CD8-positive, alpha-beta memory T cell (primary cell): ENCODE measurements at regions not wholly inside any gene's neighbourhood (a gene's known extent, or its start where the extent isn't known, plus 50 kb on each side); places are given as distances from the start of the nearest gene placed in this dataset.

ENCODE experiments used
- CTCF ChIA-PET: fragments of 350-600 bp; sonication (Branson Sonifier 250); formaldehyde crosslinking; loops from one replicate; lab custom pipeline; 2021; ENCODE audit warnings: antibody characterized with exemption; lab: Charles Lee
- POLR2A ChIA-PET: fragments of 350-600 bp; sonication (Branson Sonifier 250); formaldehyde crosslinking; loops from one replicate; lab custom pipeline; 2021; ENCODE audit warnings: antibody characterized with exemption; lab: Charles Lee
- DNase-seq, 5 donors: peaks; one replicate each; pipeline versions ENCODE4 v3.0.0 to v3.0.0-alpha.2; 2020 to 2022; ENCODE audit warnings: mixed read lengths in 1 of 5
- H3K27ac ChIP-seq: one replicate; pipeline ENCODE4 v1.7.0; 2013; ENCODE audit warnings: low read depth, mild to moderate bottlenecking, low read length, moderate library complexity
- H3K27me3 ChIP-seq: 2 replicates; pipeline ENCODE4 v1.7.0; 2013; ENCODE audit warnings: low read length, mild to moderate bottlenecking; ENCODE audit not compliant: insufficient read depth, poor library complexity, severe bottlenecking
- H3K36me3 ChIP-seq: 2 replicates; pipeline ENCODE4 v1.7.0; 2013; ENCODE audit warnings: mild to moderate bottlenecking, low read length, moderate library complexity; ENCODE audit not compliant: insufficient read depth
- H3K4me1 ChIP-seq: 2 replicates; pipeline ENCODE4 v1.7.0; 2013; ENCODE audit warnings: mild to moderate bottlenecking, low read length, moderate library complexity; ENCODE audit not compliant: insufficient read depth
- H3K4me3 ChIP-seq: 2 replicates; pipeline ENCODE4 v1.7.0; 2013; ENCODE audit warnings: mild to moderate bottlenecking, low read length
- H3K9me3 ChIP-seq: 2 replicates; pipeline ENCODE4 v1.7.0; 2013; ENCODE audit warnings: mild to moderate bottlenecking, low read length
- H3K27ac Mint-ChIP-seq, 8 donors: one replicate each; pipeline ENCODE4 v1.8.0; 2020 to 2021; ENCODE audit warnings: mixed read lengths in 8 of 8, mild to moderate bottlenecking in 6 of 8, inconsistent platforms in 3 of 8, moderate library complexity in 3 of 8
- H3K27me3 Mint-ChIP-seq, 2 donors: one replicate each; pipeline ENCODE4 v1.8.0; 2020 to 2021; ENCODE audit warnings: mixed read lengths in 2 of 2, mild to moderate bottlenecking in 1 of 2, moderate library complexity in 1 of 2
- H3K36me3 Mint-ChIP-seq, 3 donors: one replicate each; pipeline ENCODE4 v1.8.0; 2020 to 2021; ENCODE audit warnings: mixed read lengths in 3 of 3, inconsistent platforms in 1 of 3, mild to moderate bottlenecking in 1 of 3
- H3K4me1 Mint-ChIP-seq, 3 donors: one replicate each; pipeline ENCODE4 v1.8.0; 2020 to 2021; ENCODE audit warnings: mixed read lengths in 3 of 3, inconsistent platforms in 1 of 3, mild to moderate bottlenecking in 1 of 3
- H3K4me3 Mint-ChIP-seq, 7 donors: one replicate each; pipeline ENCODE4 v1.8.0; 2020 to 2021; ENCODE audit warnings: mixed read lengths in 7 of 7, mild to moderate bottlenecking in 6 of 7, moderate library complexity in 4 of 7, inconsistent platforms in 2 of 7
- H3K9me3 Mint-ChIP-seq, 5 donors: one replicate each; pipeline ENCODE4 v1.8.0; 2020 to 2022; ENCODE audit warnings: mixed read lengths in 5 of 5, mild to moderate bottlenecking in 3 of 5, moderate library complexity in 2 of 5, inconsistent platforms in 1 of 5

GRCh38 chr4:152258391-152258790, 277.5 kb downstream of the FBXW7 start:
- H3K4me1 ChIP-seq: peaks cover 50% of the 10 kb centered on the region
- H3K36me3 ChIP-seq: no peaks in the 10 kb centered on the region
- H3K27me3 ChIP-seq: no peaks in the 10 kb centered on the region
- CTCF ChIA-PET: no interaction called here
- Mint-ChIP-seq H3K4me3 (peak overlapping the region in 1 of 7 donors; percentile 40), H3K27me3 (peaks cover 0 to 3% of the 10 kb centered on the region in 2 donors), H3K9me3 (no peaks in the 10 kb centered on the region), H3K36me3 (peaks cover 0 to 6% (median 4%) of the 10 kb centered on the region in 3 donors), H3K4me1 (peaks cover 0 to 24% (median 0%) of the 10 kb centered on the region in 3 donors), H3K27ac (no peak overlapping the region)
- H3K9me3 ChIP-seq: no peaks in the 10 kb centered on the region
- no peak overlapping the region for H3K4me3 ChIP-seq
- POLR2A ChIA-PET: no interaction called here
- no peak overlapping the region for H3K27ac ChIP-seq
- DNase-seq: no peak

- Mint-ChIP-seq H3K27me3 (no peaks in the 10 kb centered on the region), H3K27ac (no peak overlapping the region), H3K4me1 (peaks cover 5 to 28% (median 6%) of the 10 kb centered on the region in 3 donors), H3K9me3 (no peaks in the 10 kb centered on the region), H3K36me3 (peaks cover 0 to 6% (median 4%) of the 10 kb centered on the region in 3 donors), H3K4me3 (no peak overlapping the region)
- Histone ChIP-seq H3K4me3 (no peak overlapping the region), H3K36me3 (no peaks in the 10 kb centered on the region), H3K9me3 (no peaks in the 10 kb centered on the region), H3K4me1 (peaks cover 50% of the 10 kb centered on the region), H3K27ac (no peak overlapping the region), H3K27me3 (no peaks in the 10 kb centered on the region)
- no peak for DNase-seq
- ChIA-PET CTCF (interaction anchor here (1.3 kb wide), 1 partner anchor 20 kb away, joined by 3 read pairs; no protein-coding TSS in a partner anchor), POLR2A (no interaction called here)
Measured at GRCh38 chr4:152257601-152258066, 278.3 kb downstream of the FBXW7 start.

- no peak overlapping the region for H3K4me3 ChIP-seq
- Mint-ChIP-seq H3K4me1 (peaks cover 5 to 28% (median 7%) of the 10 kb centered on the region in 3 donors), H3K36me3 (peaks cover 0 to 6% (median 4%) of the 10 kb centered on the region in 3 donors), H3K27ac (no peak overlapping the region), H3K4me3 (no peak overlapping the region), H3K27me3 (no peaks in the 10 kb centered on the region), H3K9me3 (no peaks in the 10 kb centered on the region)
- H3K27ac ChIP-seq: no peak overlapping the region
- no peaks in the 10 kb centered on the region for H3K36me3 ChIP-seq
- no peaks in the 10 kb centered on the region for H3K27me3 ChIP-seq
- CTCF ChIA-PET: interaction anchor here (1.3 kb wide), 1 partner anchor 21 kb away, joined by 3 read pairs; no protein-coding TSS in a partner anchor
- DNase-seq: no peak
- peaks cover 50% of the 10 kb centered on the region for H3K4me1 ChIP-seq
- no peaks in the 10 kb centered on the region for H3K9me3 ChIP-seq
- POLR2A ChIA-PET: no interaction called here
Measured at GRCh38 chr4:152256996-152257395, 278.9 kb downstream of the FBXW7 start.

- H3K36me3 ChIP-seq: no peaks in the 10 kb centered on the region
- peaks cover 50% of the 10 kb centered on the region for H3K4me1 ChIP-seq
- no peak overlapping the region for H3K4me3 ChIP-seq
- Mint-ChIP-seq H3K27ac (no peak overlapping the region), H3K4me3 (no peak overlapping the region), H3K4me1 (peaks cover 7 to 28% (median 9%) of the 10 kb centered on the region in 3 donors), H3K36me3 (peaks cover 0 to 6% (median 4%) of the 10 kb centered on the region in 3 donors), H3K27me3 (no peaks in the 10 kb centered on the region), H3K9me3 (no peaks in the 10 kb centered on the region)
- POLR2A ChIA-PET: interaction anchor here (0.8 to 1.8 kb wide), 4 partner anchors 9 to 154 kb away, joined by 3 to 10 read pairs (median 6); no protein-coding TSS in a partner anchor
- H3K9me3 ChIP-seq: no peaks in the 10 kb centered on the region
- no peak overlapping the region for H3K27ac ChIP-seq
- peak; percentile 24 to 79 (median 63) for DNase-seq
- H3K27me3 ChIP-seq: no peaks in the 10 kb centered on the region
- CTCF ChIA-PET: interaction anchor here (1.1 to 1.7 kb wide), 2 partner anchors 30 to 156 kb away, joined by 3 to 5 read pairs; no protein-coding TSS in a partner anchor
Measured at GRCh38 chr4:152255437-152255836, 280.5 kb downstream of the FBXW7 start.

- no peak for DNase-seq
- no peak overlapping the region for H3K27ac ChIP-seq
- no peak overlapping the region for H3K4me3 Mint-ChIP-seq
- H3K36me3 ChIP-seq: no peaks in the 10 kb centered on the region
- peaks cover 28% of the 10 kb centered on the region for H3K4me1 ChIP-seq
- H3K9me3 Mint-ChIP-seq: no peaks in the 10 kb centered on the region
- H3K4me3 ChIP-seq: no peak overlapping the region
- peaks cover 30 to 48% (median 47%) of the 10 kb centered on the region in 3 donors for H3K4me1 Mint-ChIP-seq
- no peaks in the 10 kb centered on the region for H3K27me3 ChIP-seq
- no peak overlapping the region for H3K27ac Mint-ChIP-seq
- H3K9me3 ChIP-seq: no peaks in the 10 kb centered on the region
- H3K27me3 Mint-ChIP-seq: no peaks in the 10 kb centered on the region
- H3K36me3 Mint-ChIP-seq: peaks cover 0 to 6% (median 0%) of the 10 kb centered on the region in 3 donors
- ChIA-PET CTCF (no interaction called here), POLR2A (no interaction called here)
Measured at GRCh38 chr4:152248347-152248746, 287.5 kb downstream of the FBXW7 start.

GRCh38 chr4:152247271-152247975, 288.5 kb downstream of the FBXW7 start:
- Histone ChIP-seq H3K4me1 (peaks cover 29% of the 10 kb centered on the region), H3K27ac (no peak overlapping the region), H3K27me3 (no peaks in the 10 kb centered on the region), H3K4me3 (no peak overlapping the region), H3K36me3 (no peaks in the 10 kb centered on the region), H3K9me3 (no peaks in the 10 kb centered on the region)
- H3K4me1 Mint-ChIP-seq: peaks cover 28 to 49% (median 42%) of the 10 kb centered on the region in 3 donors
- H3K27me3 Mint-ChIP-seq: no peaks in the 10 kb centered on the region
- peak overlapping the region in 2 of 8 donors; percentile 24 to 78 for H3K27ac Mint-ChIP-seq
- POLR2A ChIA-PET: interaction anchor here (1.3 kb wide), 1 partner anchor 8 kb away, joined by 6 read pairs; no protein-coding TSS in a partner anchor
- CTCF ChIA-PET: interaction anchor here (1.3 kb wide), 1 partner anchor 10 kb away, joined by 3 read pairs; no protein-coding TSS in a partner anchor
- H3K36me3 Mint-ChIP-seq: peaks cover 0 to 6% (median 0%) of the 10 kb centered on the region in 3 donors
- no peaks in the 10 kb centered on the region for H3K9me3 Mint-ChIP-seq
- no peak for DNase-seq
- peak overlapping the region in 2 of 7 donors; percentile 35 to 44 for H3K4me3 Mint-ChIP-seq

GRCh38 chr4:152246659-152247058, 289.2 kb downstream of the FBXW7 start:
- H3K4me3 Mint-ChIP-seq: peak overlapping the region in 6 of 7 donors; percentile 66 to 82 (median 74)
- ChIA-PET CTCF (interaction anchor here (1.3 kb wide), 1 partner anchor 9 kb away, joined by 3 read pairs; no protein-coding TSS in a partner anchor), POLR2A (interaction anchor here (1.3 kb wide), 1 partner anchor 9 kb away, joined by 6 read pairs; no protein-coding TSS in a partner anchor)
- H3K27me3 ChIP-seq: no peaks in the 10 kb centered on the region
- peaks cover 29% of the 10 kb centered on the region for H3K4me1 ChIP-seq
- no peaks in the 10 kb centered on the region for H3K27me3 Mint-ChIP-seq
- peaks cover 0 to 6% (median 0%) of the 10 kb centered on the region in 3 donors for H3K36me3 Mint-ChIP-seq
- peaks cover 28 to 48% (median 42%) of the 10 kb centered on the region in 3 donors for H3K4me1 Mint-ChIP-seq
- peak in 2 of 5 donors; percentile 7 to 34 for DNase-seq
- no peaks in the 10 kb centered on the region for H3K9me3 ChIP-seq
- no peak overlapping the region for H3K27ac ChIP-seq
- peak overlapping the region in 6 of 8 donors; percentile 63 to 86 (median 74) for H3K27ac Mint-ChIP-seq
- no peaks in the 10 kb centered on the region for H3K36me3 ChIP-seq
- H3K4me3 ChIP-seq: no peak overlapping the region
- H3K9me3 Mint-ChIP-seq: no peaks in the 10 kb centered on the region

- CTCF ChIA-PET: interaction anchor here (1.3 kb wide), 1 partner anchor 19 kb away, joined by 3 read pairs; no protein-coding TSS in a partner anchor
- Histone ChIP-seq H3K27ac (no peak overlapping the region), H3K36me3 (no peaks in the 10 kb centered on the region), H3K9me3 (no peaks in the 10 kb centered on the region), H3K4me3 (no peak overlapping the region), H3K4me1 (peaks cover 29% of the 10 kb centered on the region), H3K27me3 (no peaks in the 10 kb centered on the region)
- H3K4me3 Mint-ChIP-seq: no peak overlapping the region
- POLR2A ChIA-PET: no interaction called here
- peaks cover 0 to 6% (median 0%) of the 10 kb centered on the region in 3 donors for H3K36me3 Mint-ChIP-seq
- no peak overlapping the region for H3K27ac Mint-ChIP-seq
- no peaks in the 10 kb centered on the region for H3K27me3 Mint-ChIP-seq
- H3K9me3 Mint-ChIP-seq: peaks cover 0 to 4% (median 0%) of the 10 kb centered on the region in 5 donors
- H3K4me1 Mint-ChIP-seq: peaks cover 28 to 45% (median 42%) of the 10 kb centered on the region in 3 donors
- no peak for DNase-seq
Measured at GRCh38 chr4:152245680-152246079, 290.2 kb downstream of the FBXW7 start.
